Common myeloid progenitor, CD34-positive (primary cell): ENCODE measurements at regions not wholly inside any gene's neighbourhood (a gene's known extent, or its start where the extent isn't known, plus 50 kb on each side); places are given as distances from the start of the nearest gene placed in this dataset.

Experiments
- CTCF ChIA-PET: fragments of 350-600 bp; sonication (Branson Sonifier 250); formaldehyde crosslinking; loops from one replicate; lab custom pipeline; 2021; ENCODE audit warnings: antibody characterized with exemption; lab: Charles Lee
- POLR2A ChIA-PET: fragments of 350-600 bp; sonication (Branson Sonifier 250); formaldehyde crosslinking; loops from one replicate; lab custom pipeline; 2021; ENCODE audit warnings: antibody characterized with exemption; lab: Charles Lee
- DNase-seq, 3 donors: peaks; one replicate each; pipeline versions ENCODE4 v3.0.0 to v3.0.0-alpha.2; 2013
- H3K27ac ChIP-seq, 2 experiments: 1 replicate in 1 of 2; 2 replicates in 1 of 2; pipeline ENCODE4 v1.7.0; 2013; ENCODE audit warnings: inconsistent platforms in 2 of 2, low read length in 2 of 2, mild to moderate bottlenecking in 2 of 2, low read depth in 1 of 2, moderate library complexity in 1 of 2; ENCODE audit not compliant: severe bottlenecking in 2 of 2, insufficient read depth in 1 of 2, poor library complexity in 1 of 2
- H3K27me3 ChIP-seq, 5 experiments: replicated peaks in 2 of 5; 1 replicate in 3 of 5; 2 replicates in 2 of 5; pipeline versions ENCODE4 v1.6.1 to v1.7.0; 2013; ENCODE audit warnings: low read length in 4 of 5, mild to moderate bottlenecking in 2 of 5, moderate library complexity in 2 of 5, inconsistent platforms in 1 of 5; ENCODE audit not compliant: insufficient read depth in 5 of 5, control insufficient read depth in 4 of 5
- H3K36me3 ChIP-seq, 4 experiments: 1 replicate in 2 of 4; 2 replicates in 2 of 4; pipeline versions ENCODE4 v1.6.1 to v1.7.0; 2013; ENCODE audit warnings: low read length in 3 of 4, control low read depth in 1 of 4, mild to moderate bottlenecking in 1 of 4; ENCODE audit not compliant: control insufficient read depth in 4 of 4, insufficient read depth in 4 of 4
- H3K4me1 ChIP-seq, 4 experiments: 1 replicate in 3 of 4; 2 replicates in 1 of 4; pipeline versions ENCODE4 v1.6.1 to v1.7.1; 2013; ENCODE audit warnings: low read length in 3 of 4, mild to moderate bottlenecking in 3 of 4, control low read depth in 1 of 4, inconsistent platforms in 1 of 4, moderate library complexity in 1 of 4; ENCODE audit not compliant: control insufficient read depth in 4 of 4, insufficient read depth in 4 of 4; ENCODE audit errors: control extremely low read depth in 1 of 4
- H3K4me3 ChIP-seq, 7 experiments: 1 replicate in 4 of 7; 2 replicates in 3 of 7; pipeline versions ENCODE4 v1.5.1 to v1.7.0; 2013; ENCODE audit warnings: mild to moderate bottlenecking in 7 of 7, low read length in 6 of 7, moderate library complexity in 6 of 7, inconsistent platforms in 2 of 7, low read depth in 2 of 7, control low read depth in 1 of 7; ENCODE audit not compliant: insufficient read depth in 4 of 7, control insufficient read depth in 1 of 7; ENCODE audit errors: extremely low read depth in 1 of 7
- H3K9me3 ChIP-seq, 5 experiments: 1 replicate in 4 of 5; 2 replicates in 1 of 5; pipeline versions ENCODE4 v1.6.1 to v1.7.1; 2013; ENCODE audit warnings: low read length in 4 of 5, mild to moderate bottlenecking in 2 of 5, inconsistent platforms in 1 of 5, low read depth in 1 of 5, moderate library complexity in 1 of 5; ENCODE audit not compliant: control insufficient read depth in 4 of 5, insufficient read depth in 2 of 5; ENCODE audit errors: control extremely low read depth in 1 of 5
- WGBS: methylation state at CpG from one replicate; pipeline ENCODE4 v1.1.5; 2013; ENCODE audit not compliant: insufficient coverage; 5-methylcytosine and 5-hydroxymethylcytosine counted together

- H3K36me3 ChIP-seq, result no peaks in the 10 kb centered on the region
- ChIA-PET POLR2A (no interaction called here), CTCF (no interaction called here)
- no peak overlapping the region for H3K27ac ChIP-seq
- no peak overlapping the region for H3K4me3 ChIP-seq
- H3K27me3 ChIP-seq, result peaks cover 0 to 2% (median 0%) of the 10 kb centered on the region in 5 experiments
- WGBS, result no CpG with 5 or more reads among the region's 2 CpGs
- no peak for DNase-seq
- no peaks in the 10 kb centered on the region for H3K4me1 ChIP-seq
- H3K9me3 ChIP-seq, result peaks cover 0 to 6% (median 0%) of the 10 kb centered on the region in 5 experiments
Measured at GRCh38 chr9:91053824-91054223, 252.2 kb downstream of the SYK start.

DNA sequence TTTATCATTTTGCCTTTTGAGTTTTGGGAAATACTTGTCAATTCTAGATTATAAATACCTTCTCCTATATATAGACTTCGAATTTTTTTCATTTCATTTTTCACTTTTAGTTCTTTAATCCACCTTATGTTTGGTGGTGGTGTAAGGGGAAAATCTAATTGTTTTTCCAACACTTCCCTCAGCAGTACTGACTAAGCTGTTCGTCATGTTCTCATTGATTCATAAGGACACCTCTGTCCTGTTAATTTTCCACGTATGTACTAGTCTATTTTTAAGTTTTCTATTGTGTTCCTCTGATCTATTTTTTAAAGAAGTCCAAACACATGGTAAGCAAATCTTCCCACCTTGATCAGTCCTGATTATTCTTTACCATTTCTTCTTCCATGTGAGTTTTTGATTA, 254.2 kb downstream of the SYK start:
- no peaks in the 10 kb centered on the region for H3K27me3 ChIP-seq
- H3K9me3 ChIP-seq, result peaks cover 0 to 6% (median 0%) of the 10 kb centered on the region in 5 experiments
- DNase-seq, result no peak
- WGBS, result 94% methylated on average over 2 of the region's 3 CpGs
- ChIA-PET POLR2A (no interaction called here), CTCF (interaction anchor here (1.4 kb wide), 1 partner anchor 371 kb away, joined by 6 read pairs; no protein-coding TSS in a partner anchor)
- no peak overlapping the region for H3K4me3 ChIP-seq
- H3K4me1 ChIP-seq, result no peaks in the 10 kb centered on the region
- no peak overlapping the region for H3K27ac ChIP-seq
- H3K36me3 ChIP-seq, result no peaks in the 10 kb centered on the region

DNA sequence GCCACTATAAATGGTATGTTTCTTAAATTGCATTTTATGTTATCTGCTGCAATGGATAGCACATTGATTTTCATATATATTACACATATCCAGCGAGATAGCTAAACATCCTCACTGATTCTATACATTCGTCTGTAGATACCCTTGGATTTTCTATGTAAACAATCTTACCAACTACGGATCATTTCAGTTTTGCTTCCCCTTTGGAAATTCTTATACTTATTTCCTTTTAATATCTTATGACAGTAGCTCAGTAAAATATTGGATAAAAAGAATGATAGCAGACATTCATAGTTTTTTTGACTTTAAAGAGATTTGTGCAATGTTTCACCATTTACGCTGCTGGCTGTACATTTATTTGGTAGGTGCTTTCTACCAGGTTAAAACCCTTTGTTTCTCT, 254.9 kb downstream of the SYK start:
- H3K27me3 ChIP-seq, result no peaks in the 10 kb centered on the region
- no peaks in the 10 kb centered on the region for H3K36me3 ChIP-seq
- peaks cover 0 to 6% (median 0%) of the 10 kb centered on the region in 5 experiments for H3K9me3 ChIP-seq
- no peak for DNase-seq
- H3K4me1 ChIP-seq, result peaks cover 0 to 4% (median 0%) of the 10 kb centered on the region in 4 experiments
- ChIA-PET CTCF (interaction anchor here (1.4 kb wide), 1 partner anchor 370 kb away, joined by 6 read pairs; no protein-coding TSS in a partner anchor), POLR2A (no interaction called here)
- no peak overlapping the region for H3K27ac ChIP-seq
- 100% methylated on average over 2 of the region's 4 CpGs for WGBS
- H3K4me3 ChIP-seq, result no peak overlapping the region

- ChIA-PET POLR2A (no interaction called here), CTCF (no interaction called here)
- Histone ChIP-seq H3K36me3 (no peaks in the 10 kb centered on the region), H3K4me1 (peaks cover 0 to 5% (median 1%) of the 10 kb centered on the region in 4 experiments), H3K27ac (no peak overlapping the region), H3K9me3 (peaks cover 0 to 6% (median 0%) of the 10 kb centered on the region in 5 experiments), H3K4me3 (no peak overlapping the region), H3K27me3 (no peaks in the 10 kb centered on the region)
- no peak for DNase-seq
Measured at GRCh38 chr9:91056917-91057316, 255.3 kb downstream of the SYK start.

GRCh38 chr9:91059713-91060112, 258.1 kb downstream of the SYK start:
- H3K27ac ChIP-seq, result no peak overlapping the region
- H3K4me1 ChIP-seq, result peaks cover 0 to 10% (median 3%) of the 10 kb centered on the region in 4 experiments
- 100% methylated on average over 2 of the region's 2 CpGs for WGBS
- ChIA-PET CTCF (no interaction called here), POLR2A (no interaction called here)
- no peaks in the 10 kb centered on the region for H3K27me3 ChIP-seq
- H3K36me3 ChIP-seq, result no peaks in the 10 kb centered on the region
- peaks cover 0 to 3% (median 0%) of the 10 kb centered on the region in 5 experiments for H3K9me3 ChIP-seq
- DNase-seq, result no peak
- no peak overlapping the region for H3K4me3 ChIP-seq

DNA sequence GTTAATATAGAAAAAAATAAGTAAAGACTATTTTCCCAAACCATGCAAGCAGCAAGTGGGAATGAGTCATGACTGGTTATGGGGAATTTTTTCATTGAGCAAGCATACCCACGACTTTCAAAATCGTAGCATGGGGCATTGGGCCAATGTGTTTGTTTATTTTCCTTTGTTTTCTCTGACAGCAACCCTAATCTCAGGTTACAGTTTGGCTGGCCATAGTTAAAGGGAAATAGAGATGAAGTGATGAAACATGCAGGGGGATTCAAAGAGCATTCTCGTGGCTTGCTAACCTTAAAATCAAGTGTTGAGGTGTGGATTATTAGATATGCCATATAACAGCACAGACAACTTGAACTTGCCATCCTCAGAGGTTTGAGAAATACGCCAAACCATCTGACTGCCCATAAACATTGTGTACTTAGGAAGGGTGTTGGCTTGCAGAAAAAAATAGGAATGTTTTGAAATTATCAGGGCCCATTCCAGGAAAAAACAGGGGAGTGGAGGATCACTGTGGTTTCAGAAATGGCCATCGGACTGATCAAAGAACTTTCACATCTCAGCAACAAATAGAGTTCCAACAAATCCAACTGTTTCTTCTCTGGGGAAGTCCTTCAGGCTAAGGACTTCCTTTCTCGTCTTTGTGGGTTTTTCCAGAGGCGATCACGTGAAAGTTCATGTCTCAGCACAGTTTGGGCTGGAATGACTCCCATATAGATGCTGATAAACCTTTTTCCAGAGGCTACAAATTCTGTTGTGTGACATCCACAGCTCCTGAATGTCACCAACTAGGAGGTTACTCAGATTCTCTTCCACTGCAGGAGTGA, 259.1 kb downstream of the SYK start:
- H3K9me3 ChIP-seq, result peaks cover 0 to 3% (median 0%) of the 10 kb centered on the region in 5 experiments
- ChIA-PET POLR2A (no interaction called here), CTCF (no interaction called here)
- H3K4me1 ChIP-seq, result peaks cover 0 to 10% (median 3%) of the 10 kb centered on the region in 4 experiments
- no peaks in the 10 kb centered on the region for H3K36me3 ChIP-seq
- H3K27me3 ChIP-seq, result no peaks in the 10 kb centered on the region
- DNase-seq, result peak in 1 of 3 donors; percentile 31
- WGBS, result 52% methylated on average over 6 of the region's 8 CpGs
- H3K27ac ChIP-seq, result no peak overlapping the region
- H3K4me3 ChIP-seq, result no peak overlapping the region

GRCh38 chr9:91061506-91061905, 259.9 kb downstream of the SYK start:
- 94% methylated on average over 2 of the region's 2 CpGs for WGBS

More at GRCh38 chr9:91061506-91061905, 259.9 kb downstream of the SYK start:
- Histone ChIP-seq H3K27me3 (no peaks in the 10 kb centered on the region), H3K36me3 (no peaks in the 10 kb centered on the region), H3K9me3 (peaks cover 0 to 3% (median 0%) of the 10 kb centered on the region in 5 experiments), H3K4me1 (peaks cover 0 to 10% (median 3%) of the 10 kb centered on the region in 4 experiments), H3K27ac (no peak overlapping the region), H3K4me3 (no peak overlapping the region)
- DNase-seq, result peak in 2 of 3 donors; percentile 29 to 42
- POLR2A ChIA-PET, result interaction anchor here (0.6 kb wide), 1 partner anchor 304 kb away, joined by 3 read pairs; no protein-coding TSS in a partner anchor
- CTCF ChIA-PET, result interaction anchor here (0.8 kb wide), 1 partner anchor 673 kb away, joined by 4 read pairs; no protein-coding TSS in a partner anchor
